Neuronal stem cell (in vitro differentiated cells): ENCODE measurements at regions not wholly inside any gene's neighbourhood (a gene's known extent, or its start where the extent isn't known, plus 50 kb on each side); places are given as distances from the start of the nearest gene placed in this dataset.

Experiments
- DNase-seq: peaks from one replicate; pipeline ENCODE4 v3.0.0-alpha.2; 2013; ENCODE audit warnings: low spot score
- H2AFZ ChIP-seq: one replicate; pipeline ENCODE4 v1.6.1; 2013; ENCODE audit warnings: mild to moderate bottlenecking, low read length, inconsistent platforms
- H2AK5ac ChIP-seq: 2 replicates; pipeline ENCODE4 v1.6.1; 2013; ENCODE audit warnings: low read depth, mild to moderate bottlenecking, inconsistent platforms, low read length, moderate library complexity, mixed read lengths
- H2BK120ac ChIP-seq: 2 replicates; pipeline ENCODE4 v1.6.1; 2013; ENCODE audit warnings: low read depth, mild to moderate bottlenecking, inconsistent platforms, low read length, moderate library complexity, mixed read lengths
- H2BK12ac ChIP-seq: one replicate; pipeline ENCODE4 v1.6.1; 2013; ENCODE audit warnings: low read length, inconsistent platforms
- H2BK15ac ChIP-seq: 2 replicates; pipeline ENCODE4 v1.6.1; 2013; ENCODE audit warnings: mild to moderate bottlenecking, low read length, inconsistent platforms, mixed read lengths
- H2BK5ac ChIP-seq: one replicate; pipeline ENCODE4 v1.6.1; 2013; ENCODE audit warnings: inconsistent platforms, mild to moderate bottlenecking, low read length, moderate library complexity
- H3K14ac ChIP-seq: one replicate; pipeline ENCODE4 v1.6.1; 2013; ENCODE audit warnings: low read length, inconsistent platforms
- H3K18ac ChIP-seq: 2 replicates; pipeline ENCODE4 v1.6.1; 2013; ENCODE audit warnings: low read length, inconsistent platforms
- H3K23ac ChIP-seq: 2 replicates; pipeline ENCODE4 v1.6.1; 2013; ENCODE audit warnings: low read depth, mild to moderate bottlenecking, mixed read lengths, low read length, inconsistent platforms; ENCODE audit not compliant: poor library complexity
- H3K27ac ChIP-seq: replicated peaks from 3 replicates; pipeline ENCODE4 v1.5.1; 2013; ENCODE audit warnings: low read length, inconsistent platforms
- H3K27me3 ChIP-seq, 3 experiments: 2 replicates each; pipeline ENCODE4 v1.6.1; 2013; ENCODE audit warnings: low read length in 3 of 3, mild to moderate bottlenecking in 2 of 3, inconsistent platforms in 1 of 3, low read depth in 1 of 3, mixed read lengths in 1 of 3, moderate library complexity in 1 of 3; ENCODE audit not compliant: control insufficient read depth in 3 of 3, insufficient read depth in 3 of 3
- H3K36me3 ChIP-seq, 2 donors: replicated peaks in 1 of 2; 2 replicates each; pipeline ENCODE4 v1.6.1; 2013; ENCODE audit warnings: low read length in 2 of 2; ENCODE audit not compliant: control insufficient read depth in 2 of 2, insufficient read depth in 2 of 2
- H3K4ac ChIP-seq: 2 replicates; pipeline ENCODE4 v1.6.1; 2013; ENCODE audit warnings: inconsistent platforms, mild to moderate bottlenecking, low read length, moderate library complexity
- H3K4me1 ChIP-seq, 2 donors: 1 replicate in 1 of 2; 2 replicates in 1 of 2; pipeline ENCODE4 v1.6.1; 2013; ENCODE audit warnings: low read length in 2 of 2, low read depth in 1 of 2; ENCODE audit not compliant: control insufficient read depth in 2 of 2, insufficient read depth in 1 of 2
- H3K4me2 ChIP-seq: one replicate; pipeline ENCODE4 v1.6.1; 2013; ENCODE audit warnings: mild to moderate bottlenecking, low read length, inconsistent platforms; ENCODE audit not compliant: insufficient read depth, poor library complexity, severe bottlenecking
- H3K4me3 ChIP-seq, 2 donors: 2 replicates each; pipeline ENCODE4 v1.5.1; 2013; ENCODE audit warnings: low read length in 2 of 2, mild to moderate bottlenecking in 2 of 2, inconsistent platforms in 1 of 2, moderate library complexity in 1 of 2
- H3K79me1 ChIP-seq: one replicate; pipeline ENCODE4 v1.6.1; 2013; ENCODE audit warnings: low read depth, mild to moderate bottlenecking, inconsistent platforms, low read length, moderate library complexity
- H3K9ac ChIP-seq: one replicate; pipeline ENCODE4 v1.6.1; 2013; ENCODE audit warnings: mild to moderate bottlenecking, low read depth, low read length, inconsistent platforms; ENCODE audit not compliant: poor library complexity
- H3K9me3 ChIP-seq, 2 donors: replicated peaks in 1 of 2; 2 replicates each; pipeline versions ENCODE3 to v1.6.1; 2013; ENCODE audit warnings: low read length in 2 of 2, mild to moderate bottlenecking in 2 of 2, inconsistent platforms in 1 of 2, low read depth in 1 of 2, mixed read lengths in 1 of 2, moderate library complexity in 1 of 2; ENCODE audit not compliant: control insufficient read depth in 2 of 2, insufficient read depth in 1 of 2
- H4K8ac ChIP-seq: one replicate; pipeline ENCODE4 v1.6.1; 2013; ENCODE audit warnings: low read depth, mild to moderate bottlenecking, inconsistent platforms, low read length, moderate library complexity
- H4K91ac ChIP-seq: one replicate; pipeline ENCODE4 v1.6.1; 2013; ENCODE audit warnings: low read length, low read depth, mild to moderate bottlenecking, inconsistent platforms; ENCODE audit not compliant: poor library complexity
- WGBS, 2 donors: extraction: QIAGEN DNeasy Blood & Tissue Kit; methylation state at CpG; one replicate each; pipeline ENCODE4 v1.1.7; 2013; ENCODE audit warnings: missing lambda C conversion rate in 2 of 2, mixed read lengths in 1 of 2; ENCODE audit not compliant: insufficient read length in 2 of 2, insufficient replicate concordance in 1 of 2; ENCODE audit errors: extremely low coverage in 2 of 2; 5-methylcytosine and 5-hydroxymethylcytosine counted together

DNA sequence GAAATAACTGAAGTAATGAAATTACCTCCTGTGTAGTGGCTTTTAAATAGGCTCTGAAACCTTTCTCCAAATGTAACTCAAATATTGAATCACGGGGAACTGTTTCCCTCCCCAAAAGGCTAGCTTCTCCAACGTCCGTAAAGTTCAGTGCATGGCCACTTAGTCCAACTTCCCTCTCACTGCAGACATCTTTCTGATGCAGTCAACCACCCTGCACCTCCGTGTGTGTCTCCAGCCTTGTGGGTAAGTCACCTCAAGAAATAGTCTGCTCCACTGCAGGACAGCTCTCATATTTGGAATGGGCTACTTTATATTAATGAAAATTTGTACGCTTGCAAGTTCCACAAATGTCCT is 152.5 kb upstream of the CYRIA start:
- H3K4me3 ChIP-seq, result no peak overlapping the region
- no peak overlapping the region for H3K18ac ChIP-seq
- H3K4me2 ChIP-seq, result no peak overlapping the region
- no peaks in the 10 kb centered on the region for H3K79me1 ChIP-seq
- no peaks in the 10 kb centered on the region for H3K9me3 ChIP-seq
- H3K9ac ChIP-seq, result no peak overlapping the region
- no peak overlapping the region for H2AFZ ChIP-seq
- no peak overlapping the region for H2BK15ac ChIP-seq
- no peak overlapping the region for H3K23ac ChIP-seq
- H4K91ac ChIP-seq, result no peak overlapping the region
- H2BK5ac ChIP-seq, result no peak overlapping the region
- H2AK5ac ChIP-seq, result no peak overlapping the region
- no peak overlapping the region for H4K8ac ChIP-seq
- no peak overlapping the region for H2BK120ac ChIP-seq
- WGBS, 2 donors, result no CpG with 5 or more reads among the region's 5 CpGs
- no peak overlapping the region for H3K14ac ChIP-seq
- H3K27ac ChIP-seq, result no peak overlapping the region
- H3K27me3 ChIP-seq, result no peaks in the 10 kb centered on the region
- DNase-seq, result no peak
- no peaks in the 10 kb centered on the region for H3K36me3 ChIP-seq
- no peaks in the 10 kb centered on the region for H3K4me1 ChIP-seq
- no peak overlapping the region for H2BK12ac ChIP-seq
- H3K4ac ChIP-seq, result no peak overlapping the region

DNA sequence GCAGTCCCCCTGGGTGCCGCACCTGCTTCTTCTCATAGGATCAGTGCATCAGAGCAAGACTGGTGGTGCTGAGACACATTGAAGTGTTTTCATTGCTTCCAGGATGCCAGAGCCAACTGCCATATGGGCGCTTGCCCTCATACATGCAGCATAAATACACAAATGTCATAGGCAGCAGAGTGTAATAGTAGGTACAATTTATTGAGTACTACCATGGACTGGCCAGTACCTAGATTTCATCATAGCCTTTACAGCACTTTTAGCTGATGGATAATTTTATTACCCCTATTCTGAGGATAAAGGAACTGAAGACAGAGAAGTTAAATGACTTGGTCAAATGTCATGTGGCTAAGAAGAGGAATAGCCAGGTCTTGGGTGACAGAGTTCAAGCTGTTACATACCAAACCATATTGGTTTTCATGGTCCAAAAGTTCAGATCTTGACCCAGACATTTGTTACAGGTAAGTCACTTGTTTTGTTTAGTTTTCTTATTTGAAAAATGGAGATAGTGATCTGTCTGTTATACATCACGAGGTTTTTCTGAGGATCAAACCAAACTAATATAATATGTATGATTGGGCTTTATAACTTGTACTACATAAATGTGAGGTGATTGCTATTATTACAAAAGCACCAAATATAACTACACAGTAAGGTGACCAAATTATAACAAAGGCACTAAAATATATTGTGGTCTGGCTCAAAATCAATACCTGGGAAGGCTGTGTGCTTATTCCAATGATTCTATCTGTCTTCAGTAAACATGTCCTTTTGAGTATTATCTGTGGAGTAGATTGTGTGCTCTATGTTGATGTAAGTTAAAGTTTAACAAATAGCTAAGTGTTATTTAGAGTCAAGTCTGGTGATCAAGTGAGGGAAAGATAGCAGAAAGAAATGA is 151.9 kb upstream of the CYRIA start:
- H3K79me1 ChIP-seq, result no peaks in the 10 kb centered on the region
- H3K4me3 ChIP-seq, result no peak overlapping the region
- DNase-seq, result no peak
- H3K27me3 ChIP-seq, result no peaks in the 10 kb centered on the region
- no peaks in the 10 kb centered on the region for H3K9me3 ChIP-seq
- no peak overlapping the region for H3K18ac ChIP-seq
- no peak overlapping the region for H2BK15ac ChIP-seq
- H3K36me3 ChIP-seq, result no peaks in the 10 kb centered on the region
- H3K23ac ChIP-seq, result no peak overlapping the region
- no peaks in the 10 kb centered on the region for H3K4me1 ChIP-seq
- H3K9ac ChIP-seq, result no peak overlapping the region
- H3K14ac ChIP-seq, result no peak overlapping the region
- H2BK12ac ChIP-seq, result no peak overlapping the region
- no peak overlapping the region for H3K4ac ChIP-seq
- H4K91ac ChIP-seq, result no peak overlapping the region
- H3K27ac ChIP-seq, result no peak overlapping the region
- no peak overlapping the region for H2BK5ac ChIP-seq
- no peak overlapping the region for H3K4me2 ChIP-seq
- no peak overlapping the region for H4K8ac ChIP-seq
- H2BK120ac ChIP-seq, result no peak overlapping the region
- no peak overlapping the region for H2AK5ac ChIP-seq
- no CpG with 5 or more reads among the region's 3 CpGs for WGBS, 2 donors
- H2AFZ ChIP-seq, result no peak overlapping the region

DNA sequence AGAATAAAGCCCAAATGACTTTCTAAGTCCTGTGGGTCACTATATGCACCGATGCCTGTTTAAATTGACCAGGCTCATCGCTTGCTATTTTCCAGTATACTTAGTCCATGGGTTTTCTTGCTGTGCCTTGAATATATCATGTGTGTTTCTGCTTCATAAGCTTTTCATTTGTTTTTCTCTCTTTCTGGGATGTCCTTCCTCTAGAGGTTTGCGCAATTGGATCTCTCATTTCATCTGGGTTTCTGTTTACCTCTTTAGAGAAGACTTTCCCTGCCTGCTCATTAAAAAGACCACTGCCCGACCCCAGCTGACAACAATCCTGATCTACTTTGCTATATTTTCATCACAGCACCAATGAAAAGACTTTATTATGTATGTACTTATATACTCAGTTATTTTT is 150.9 kb upstream of the CYRIA start:
- Histone ChIP-seq H3K14ac (no peak overlapping the region), H3K27me3 (no peaks in the 10 kb centered on the region), H4K8ac (no peak overlapping the region), H3K4ac (no peak overlapping the region), H3K18ac (no peak overlapping the region), H3K79me1 (no peaks in the 10 kb centered on the region), H3K27ac (no peak overlapping the region), H3K9ac (no peak overlapping the region), H2BK12ac (no peak overlapping the region), H3K4me2 (no peak overlapping the region), H4K91ac (no peak overlapping the region), H2BK5ac (no peak overlapping the region), H2BK15ac (no peak overlapping the region), H3K23ac (no peak overlapping the region), H2BK120ac (no peak overlapping the region), H3K9me3 (no peaks in the 10 kb centered on the region), H2AK5ac (no peak overlapping the region), H3K36me3 (no peaks in the 10 kb centered on the region), H3K4me1 (no peaks in the 10 kb centered on the region), H2AFZ (no peak overlapping the region), H3K4me3 (no peak overlapping the region)
- no CpG with 5 or more reads among the region's 4 CpGs for WGBS, 2 donors
- no peak for DNase-seq

DNA sequence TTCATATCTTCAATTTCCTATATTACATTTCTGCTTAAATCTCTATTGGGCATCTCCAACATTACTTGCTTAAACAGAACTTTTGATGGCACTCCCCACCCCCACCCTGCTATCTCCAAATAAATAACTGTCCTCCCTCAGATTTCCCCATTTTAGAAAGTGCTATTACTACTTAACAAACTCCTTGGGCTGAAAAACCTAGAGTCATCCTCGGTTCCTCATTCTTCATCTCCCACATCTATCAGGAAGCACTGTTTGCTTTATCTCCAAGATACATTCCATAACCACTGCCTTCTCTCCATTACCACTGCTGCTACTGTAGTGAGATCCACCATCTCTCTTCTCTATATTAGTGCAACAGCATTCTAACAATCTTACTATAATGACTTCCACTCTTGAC is 150.4 kb upstream of the CYRIA start:
- H3K36me3 ChIP-seq, result no peaks in the 10 kb centered on the region
- no peak overlapping the region for H2AK5ac ChIP-seq
- no peak for DNase-seq
- H3K9me3 ChIP-seq, result no peaks in the 10 kb centered on the region
- no peak overlapping the region for H3K9ac ChIP-seq
- H3K14ac ChIP-seq, result no peak overlapping the region
- no peak overlapping the region for H3K23ac ChIP-seq
- H4K91ac ChIP-seq, result no peak overlapping the region
- no peak overlapping the region for H2BK12ac ChIP-seq
- no peak overlapping the region for H2BK15ac ChIP-seq
- H2BK120ac ChIP-seq, result no peak overlapping the region
- H3K27me3 ChIP-seq, result no peaks in the 10 kb centered on the region
- WGBS, 2 donors, result no CpG with 5 or more reads among the region's 1 CpG
- H3K18ac ChIP-seq, result no peak overlapping the region
- H3K4me2 ChIP-seq, result no peak overlapping the region
- H3K4me3 ChIP-seq, result no peak overlapping the region
- no peaks in the 10 kb centered on the region for H3K4me1 ChIP-seq
- no peak overlapping the region for H3K4ac ChIP-seq
- H4K8ac ChIP-seq, result no peak overlapping the region
- no peak overlapping the region for H2BK5ac ChIP-seq
- H3K79me1 ChIP-seq, result no peaks in the 10 kb centered on the region
- no peak overlapping the region for H3K27ac ChIP-seq
- H2AFZ ChIP-seq, result no peak overlapping the region
